OCI-LY7 (cell line): ENCODE measurements at regions not wholly inside any gene's neighbourhood (a gene's known extent, or its start where the extent isn't known, plus 50 kb on each side); places are given as distances from the start of the nearest gene placed in this dataset.

Experiments used
- BruUV-seq: library from RNA; stranded (reverse); fragments of 400-500 nt; replicated peaks from 2 replicates; lab custom pipeline; 2021; lab: Mats Ljungman, UMichigan
- CTCF ChIA-PET: fragments of 300-600 bp; sonication (Branson Sonifier 250); formaldehyde crosslinking; loops from one replicate; lab custom pipeline; 2022; ENCODE audit warnings: antibody characterized with exemption; ENCODE audit not compliant: unreplicated experiment; lab: Charles Lee
- POLR2A ChIA-PET: fragments of 300-600 bp; sonication (Branson Sonifier 250); formaldehyde crosslinking; loops from one replicate; lab custom pipeline; 2022; ENCODE audit warnings: antibody characterized with exemption; lab: Charles Lee
- DNase-seq: peaks from one replicate; pipeline ENCODE4 v3.0.0-alpha.2; 2015; ENCODE audit warnings: low spot score
- H2AFZ ChIP-seq: fragments of 200-600 bp; sonication (generic), shearing (Covaris generic); 2 replicates; pipeline ENCODE4 v1.6.1; 2014; ENCODE audit warnings: mild to moderate bottlenecking, antibody characterized with exemption, low read length, moderate library complexity
- H3K27ac ChIP-seq: fragments of 200-600 bp; sonication (generic); 2 replicates; pipeline ENCODE4 v1.5.1; 2014; ENCODE audit warnings: mixed run types, low read depth, mild to moderate bottlenecking, moderate library complexity, low read length, inconsistent platforms; ENCODE audit not compliant: poor library complexity, severe bottlenecking
- H3K36me3 ChIP-seq: fragments of 200-600 bp; sonication (generic); 2 replicates; pipeline ENCODE4 v1.6.1; 2014; ENCODE audit warnings: mild to moderate bottlenecking, antibody characterized with exemption, low read length, moderate library complexity, mixed read lengths; ENCODE audit not compliant: insufficient read depth
- H3K4me1 ChIP-seq: fragments of 200-600 bp; sonication (generic); 2 replicates; pipeline ENCODE4 v1.5.1; 2014; ENCODE audit warnings: mild to moderate bottlenecking, low read length; ENCODE audit not compliant: insufficient read depth, poor library complexity, severe bottlenecking
- H3K4me2 ChIP-seq: fragments of 200-600 bp; sonication (generic); 2 replicates; pipeline ENCODE4 v1.6.1; 2014; ENCODE audit warnings: mild to moderate bottlenecking, low read length
- H3K4me3 ChIP-seq: fragments of 200-600 bp; sonication (generic); 2 replicates; pipeline ENCODE4 v1.5.1; 2014; ENCODE audit warnings: mild to moderate bottlenecking, low read depth, low read length; ENCODE audit not compliant: poor library complexity, severe bottlenecking
- H3K79me2 ChIP-seq: fragments of 200-600 bp; sonication (generic); 2 replicates; pipeline ENCODE4 v1.6.1; 2016; ENCODE audit warnings: low read depth, mild to moderate bottlenecking, low read length, moderate library complexity, mixed read lengths; ENCODE audit not compliant: insufficient read depth
- H3K9me2 ChIP-seq: fragments of 200-600 bp; sonication (generic); 2 replicates; pipeline ENCODE4 v1.6.1; 2016; ENCODE audit warnings: mild to moderate bottlenecking, low read length, mixed read lengths; ENCODE audit not compliant: insufficient read depth
- H3K9me3 ChIP-seq: fragments of 200-600 bp; sonication (generic); 2 replicates; pipeline ENCODE4 v1.6.1; 2014; ENCODE audit warnings: mild to moderate bottlenecking, mixed run types, low read length, mixed read lengths
- H4K20me1 ChIP-seq: fragments of 200-600 bp; sonication (generic); 2 replicates; pipeline ENCODE4 v1.6.1; 2014; ENCODE audit warnings: mild to moderate bottlenecking, antibody characterized with exemption, low read length, moderate library complexity, mixed read lengths; ENCODE audit not compliant: insufficient read depth
- CTCF ChIP-seq: fragments of 200-600 bp; sonication (generic); conservative IDR thresholded peaks from 2 replicates; pipeline ENCODE4 v1.5.1; 2014; ENCODE audit warnings: mild to moderate bottlenecking, antibody characterized with exemption, low read length, moderate library complexity, mixed read lengths
- EZH2phosphoT487 ChIP-seq: fragments of 200-600 bp; sonication (generic); IDR thresholded peaks from 2 replicates; pipeline ENCODE4 v1.6.1; 2018; ENCODE audit warnings: low read depth, borderline replicate concordance, mild to moderate bottlenecking, mixed run types, antibody characterized with exemption, low read length, moderate library complexity, mixed read lengths
- intact Hi-C: fragments of 100-400 bp; cut with micrococcal nuclease; formaldehyde crosslinking; loops from one replicate; pipeline ENCODE4 v1.10.0; 2022; ENCODE audit not compliant: unreplicated experiment

DNA sequence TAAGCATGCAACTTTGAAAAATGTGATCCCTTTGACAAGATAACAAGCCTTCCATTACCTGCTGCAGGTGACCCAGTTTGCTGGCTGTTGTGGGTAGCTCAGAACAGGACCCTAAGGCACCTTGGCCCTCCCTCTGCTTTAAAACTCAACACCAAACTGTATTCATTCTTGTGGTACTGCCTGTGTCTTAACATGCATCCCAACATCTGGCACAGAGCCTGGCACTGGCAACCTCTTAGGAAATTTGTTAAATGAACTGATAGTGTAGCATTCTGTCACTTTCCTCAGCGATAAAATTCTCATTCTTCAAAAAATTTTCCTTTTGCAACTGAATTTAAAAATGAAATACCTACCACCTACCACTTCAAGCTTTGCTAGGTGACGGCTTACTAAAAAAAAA lies 287.3 kb upstream of the ADAMTS9 start:
- no peaks in the 10 kb centered on the region for H3K4me1 ChIP-seq
- no peaks in the 10 kb centered on the region for H3K9me3 ChIP-seq
- no TSS peak for BruUV-seq
- no peak overlapping the region for H3K27ac ChIP-seq
- POLR2A ChIA-PET, result no interaction called here
- no peaks in the 10 kb centered on the region for H3K79me2 ChIP-seq
- H3K4me2 ChIP-seq, result no peak overlapping the region
- no peak for DNase-seq
- intact Hi-C loops, result no loop called here
- H3K9me2 ChIP-seq, result no peaks in the 10 kb centered on the region
- H2AFZ ChIP-seq, result no peak overlapping the region
- no peak overlapping the region for H3K4me3 ChIP-seq
- no peaks in the 10 kb centered on the region for H3K36me3 ChIP-seq
- no peaks in the 10 kb centered on the region for H4K20me1 ChIP-seq
- TF ChIP-seq EZH2phosphoT487, result no peak
- no peak for TF ChIP-seq CTCF
- CTCF ChIA-PET, result no interaction called here

DNA sequence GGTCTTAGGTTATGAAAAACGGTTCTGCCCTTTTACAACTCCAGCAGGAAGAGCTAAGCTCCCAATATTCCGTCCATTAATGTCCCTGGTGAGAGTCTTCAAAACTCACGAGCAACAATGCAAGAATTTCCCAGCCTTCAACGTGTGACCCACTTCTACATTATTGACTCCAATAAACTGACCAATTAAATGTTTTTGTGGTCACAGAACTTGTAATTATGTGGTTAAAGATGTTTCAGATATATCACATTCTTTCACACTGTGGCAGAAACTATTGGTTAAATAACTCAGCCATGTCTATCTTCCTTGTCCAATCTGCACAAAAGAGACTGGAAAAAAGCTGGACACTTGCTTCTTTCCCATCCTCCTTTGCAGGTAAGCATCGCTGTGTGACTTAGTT lies 286.6 kb upstream of the ADAMTS9 start:
- Histone ChIP-seq H2AFZ (no peak overlapping the region), H3K4me3 (no peak overlapping the region), H3K79me2 (no peaks in the 10 kb centered on the region), H3K4me1 (no peaks in the 10 kb centered on the region), H3K9me3 (no peaks in the 10 kb centered on the region), H3K27ac (no peak overlapping the region), H4K20me1 (no peaks in the 10 kb centered on the region), H3K9me2 (no peaks in the 10 kb centered on the region), H3K36me3 (no peaks in the 10 kb centered on the region), H3K4me2 (no peak overlapping the region)
- BruUV-seq, result no TSS peak
- ChIA-PET POLR2A (interaction anchor here (0.6 to 0.7 kb wide), 2 partner anchors 48 to 112 kb away, joined by 3 read pairs; no protein-coding TSS in a partner anchor), CTCF (no interaction called here)
- DNase-seq, result no peak
- intact Hi-C loops, result no loop called here
- no peak for TF ChIP-seq EZH2phosphoT487
- no peak for TF ChIP-seq CTCF

DNA sequence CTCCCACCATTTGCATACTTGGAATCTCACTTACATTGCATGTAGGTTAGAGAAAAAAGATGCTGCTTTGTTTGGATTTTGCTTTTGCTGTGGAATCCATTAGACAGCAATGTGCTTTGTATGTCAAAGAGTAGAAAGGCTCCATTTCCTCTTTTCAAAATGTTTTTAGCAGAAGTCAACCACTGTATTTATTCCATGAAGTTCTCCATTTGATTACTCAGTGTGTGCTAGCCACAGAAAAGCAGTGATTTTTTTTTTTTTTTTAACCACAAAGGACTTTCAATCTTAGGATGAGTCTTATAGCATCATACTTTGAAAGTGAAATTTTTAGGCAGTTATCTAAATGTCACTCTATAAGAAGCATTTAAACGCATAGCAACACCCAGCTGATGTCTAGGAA lies 285.0 kb upstream of the ADAMTS9 start:
- ChIA-PET POLR2A (interaction anchor here (0.6 kb wide), 1 partner anchor 160 kb away, joined by 4 read pairs; no protein-coding TSS in a partner anchor), CTCF (no interaction called here)
- no peaks in the 10 kb centered on the region for H4K20me1 ChIP-seq
- no peak overlapping the region for H3K4me2 ChIP-seq
- H3K36me3 ChIP-seq, result no peaks in the 10 kb centered on the region
- no peaks in the 10 kb centered on the region for H3K4me1 ChIP-seq
- DNase-seq, result no peak
- intact Hi-C loops, result no loop called here
- no TSS peak for BruUV-seq
- H3K4me3 ChIP-seq, result no peak overlapping the region
- no peaks in the 10 kb centered on the region for H3K79me2 ChIP-seq
- no peak overlapping the region for H2AFZ ChIP-seq
- H3K9me2 ChIP-seq, result no peaks in the 10 kb centered on the region
- no peaks in the 10 kb centered on the region for H3K9me3 ChIP-seq
- H3K27ac ChIP-seq, result no peak overlapping the region
- TF ChIP-seq CTCF (no peak), EZH2phosphoT487 (no peak)
